Nephron progenitor cell (in vitro differentiated cells): ENCODE measurements at regions not wholly inside any gene's neighbourhood (a gene's known extent, or its start where the extent isn't known, plus 50 kb on each side); places are given as distances from the start of the nearest gene placed in this dataset.

Experiments used
- DNase-seq: peaks from one replicate; pipeline ENCODE4 v3.0.0; 2021
- H3K27ac Mint-ChIP-seq: 2 replicates; pipeline ENCODE4 v1.8.0; 2021; ENCODE audit warnings: mild to moderate bottlenecking, moderate library complexity, mixed read lengths
- H3K27me3 Mint-ChIP-seq: 2 replicates; pipeline ENCODE4 v1.8.0; 2021; ENCODE audit warnings: mild to moderate bottlenecking, low read depth, mixed read lengths; ENCODE audit not compliant: poor library complexity
- H3K36me3 Mint-ChIP-seq: 2 replicates; pipeline ENCODE4 v1.8.0; 2021; ENCODE audit warnings: low read depth, mixed read lengths
- H3K4me1 Mint-ChIP-seq: 2 replicates; pipeline ENCODE4 v1.8.0; 2021; ENCODE audit warnings: mixed read lengths
- H3K4me3 Mint-ChIP-seq: 2 replicates; pipeline ENCODE4 v1.8.0; 2021; ENCODE audit warnings: mild to moderate bottlenecking, moderate library complexity, mixed read lengths
- H3K9me3 Mint-ChIP-seq: 2 replicates; pipeline ENCODE4 v1.8.0; 2021; ENCODE audit warnings: mild to moderate bottlenecking, moderate library complexity, mixed read lengths
- TF ChIP-seq, protein P1 (sequence below): fragments of 200-600 bp; sonication (generic); IDR thresholded peaks from 2 replicates; pipeline ENCODE4 v1.5.0; 2021; ENCODE audit warnings: antibody characterized with exemption

DNA sequence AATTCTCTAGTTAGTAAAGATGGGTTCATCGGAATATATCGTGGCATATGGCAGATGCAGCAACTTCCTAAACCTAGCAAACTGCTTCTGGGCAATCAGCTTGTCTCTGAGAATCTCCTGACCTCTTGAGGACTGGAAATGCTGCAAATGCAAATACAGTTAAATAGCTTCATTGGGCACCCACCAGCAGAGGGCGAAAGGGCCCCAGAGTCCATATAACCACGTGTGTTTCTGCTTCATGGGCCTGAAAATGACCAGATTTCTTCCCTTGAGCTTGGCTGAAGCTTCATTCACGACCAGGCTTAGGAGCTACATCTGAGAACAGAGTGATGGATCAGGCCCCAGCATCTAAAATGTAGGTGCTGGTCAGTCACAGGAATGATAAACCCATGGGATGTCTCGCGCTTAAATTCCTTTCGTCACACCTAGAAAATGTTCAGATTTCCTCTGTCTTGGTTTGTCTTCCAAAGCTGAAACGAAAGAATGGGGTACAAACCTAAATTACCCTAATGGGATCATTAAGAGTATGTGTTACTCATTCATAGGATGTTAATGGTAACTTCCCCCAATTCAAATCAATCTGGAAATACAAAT, 1482.5 kb upstream of the TMEM132C start:
- H3K36me3 Mint-ChIP-seq: no peaks in the 10 kb centered on the region

DNA sequence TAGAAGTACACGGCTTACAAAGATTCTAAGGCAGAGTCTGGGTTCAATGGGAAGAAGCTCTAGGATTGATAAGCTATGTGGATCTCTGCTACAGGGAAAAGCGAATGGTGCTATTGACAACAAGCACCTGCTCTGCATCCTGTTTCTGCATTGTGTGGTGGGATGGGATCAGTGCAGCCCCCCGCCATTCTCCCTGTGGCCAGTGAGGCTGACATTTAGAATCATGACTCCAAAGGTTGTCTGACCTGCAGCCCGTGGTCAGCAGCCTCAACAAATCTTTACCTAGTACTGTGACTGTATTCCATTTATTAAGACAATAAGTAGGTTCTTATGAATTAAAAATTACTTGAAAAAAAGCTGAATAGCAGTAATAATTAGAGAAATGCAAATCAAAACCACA, 1477.0 kb upstream of the TMEM132C start:
- Mint-ChIP-seq H3K36me3 (no peaks in the 10 kb centered on the region), H3K27me3 (peaks cover 17% of the 10 kb centered on the region), H3K4me1 (peaks cover 20% of the 10 kb centered on the region), H3K27ac (no peak overlapping the region), H3K9me3 (no peaks in the 10 kb centered on the region), H3K4me3 (no peak overlapping the region)
- DNase-seq: no peak
- TF ChIP-seq, protein P1, sequence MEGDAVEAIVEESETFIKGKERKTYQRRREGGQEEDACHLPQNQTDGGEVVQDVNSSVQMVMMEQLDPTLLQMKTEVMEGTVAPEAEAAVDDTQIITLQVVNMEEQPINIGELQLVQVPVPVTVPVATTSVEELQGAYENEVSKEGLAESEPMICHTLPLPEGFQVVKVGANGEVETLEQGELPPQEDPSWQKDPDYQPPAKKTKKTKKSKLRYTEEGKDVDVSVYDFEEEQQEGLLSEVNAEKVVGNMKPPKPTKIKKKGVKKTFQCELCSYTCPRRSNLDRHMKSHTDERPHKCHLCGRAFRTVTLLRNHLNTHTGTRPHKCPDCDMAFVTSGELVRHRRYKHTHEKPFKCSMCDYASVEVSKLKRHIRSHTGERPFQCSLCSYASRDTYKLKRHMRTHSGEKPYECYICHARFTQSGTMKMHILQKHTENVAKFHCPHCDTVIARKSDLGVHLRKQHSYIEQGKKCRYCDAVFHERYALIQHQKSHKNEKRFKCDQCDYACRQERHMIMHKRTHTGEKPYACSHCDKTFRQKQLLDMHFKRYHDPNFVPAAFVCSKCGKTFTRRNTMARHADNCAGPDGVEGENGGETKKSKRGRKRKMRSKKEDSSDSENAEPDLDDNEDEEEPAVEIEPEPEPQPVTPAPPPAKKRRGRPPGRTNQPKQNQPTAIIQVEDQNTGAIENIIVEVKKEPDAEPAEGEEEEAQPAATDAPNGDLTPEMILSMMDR: no peak

More for the DNA sequence above, 1482.5 kb upstream of the TMEM132C start:
- Mint-ChIP-seq H3K27me3 (peaks cover 33% of the 10 kb centered on the region), H3K4me3 (no peak overlapping the region), H3K9me3 (no peaks in the 10 kb centered on the region), H3K4me1 (peaks cover 9% of the 10 kb centered on the region), H3K27ac (no peak overlapping the region)
- DNase-seq: peak; percentile 50
- TF ChIP-seq, protein P1: peak; percentile 52

DNA sequence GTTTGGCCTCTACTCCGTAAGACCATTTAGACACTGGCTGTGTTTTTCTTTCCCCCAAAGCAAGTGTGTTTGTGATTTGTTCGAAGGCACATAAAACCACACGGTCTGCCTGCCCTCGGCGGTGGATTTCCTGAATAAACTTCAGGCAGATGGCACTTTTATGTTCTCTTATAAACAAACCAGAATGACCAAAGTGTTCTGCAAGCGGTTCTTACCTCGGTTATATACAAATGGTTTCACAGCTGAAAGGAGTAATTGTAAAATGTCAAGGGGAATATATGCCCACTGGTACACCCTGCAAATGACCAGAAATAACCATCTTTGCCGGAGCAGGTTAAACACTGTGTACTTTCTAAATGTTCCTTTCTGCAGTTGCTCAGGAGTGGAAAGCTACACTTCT, 1475.8 kb upstream of the TMEM132C start:
- Mint-ChIP-seq H3K27me3 (peaks cover 10% of the 10 kb centered on the region), H3K4me3 (no peak overlapping the region), H3K36me3 (no peaks in the 10 kb centered on the region), H3K4me1 (peaks cover 20% of the 10 kb centered on the region), H3K9me3 (no peaks in the 10 kb centered on the region), H3K27ac (no peak overlapping the region)
- TF ChIP-seq, protein P1: no peak
- no peak for DNase-seq

DNA sequence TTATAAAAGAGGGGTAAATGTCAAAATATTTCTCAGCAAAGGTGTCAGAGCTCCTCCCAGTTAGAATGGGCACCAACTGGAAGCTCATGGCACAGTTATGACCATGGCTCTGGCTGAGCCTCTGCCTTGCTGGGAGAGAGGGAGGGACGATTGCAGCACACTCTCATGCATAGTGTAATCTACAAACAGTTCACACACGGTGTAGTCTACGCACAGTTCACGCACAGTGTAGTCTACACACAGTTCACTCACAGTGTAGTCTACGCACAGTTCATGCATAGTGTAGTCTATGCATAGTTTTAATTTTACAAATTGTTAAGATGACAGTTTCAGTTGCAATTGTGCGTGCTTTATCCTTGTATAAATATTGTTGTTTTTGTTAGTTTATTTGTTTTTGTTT, 1474.6 kb upstream of the TMEM132C start:
- Mint-ChIP-seq H3K36me3 (no peaks in the 10 kb centered on the region), H3K27ac (no peak overlapping the region), H3K4me1 (peaks cover 20% of the 10 kb centered on the region), H3K4me3 (no peak overlapping the region), H3K27me3 (peaks cover 3% of the 10 kb centered on the region), H3K9me3 (no peaks in the 10 kb centered on the region)
- DNase-seq: no peak
- TF ChIP-seq, protein P1: no peak

DNA sequence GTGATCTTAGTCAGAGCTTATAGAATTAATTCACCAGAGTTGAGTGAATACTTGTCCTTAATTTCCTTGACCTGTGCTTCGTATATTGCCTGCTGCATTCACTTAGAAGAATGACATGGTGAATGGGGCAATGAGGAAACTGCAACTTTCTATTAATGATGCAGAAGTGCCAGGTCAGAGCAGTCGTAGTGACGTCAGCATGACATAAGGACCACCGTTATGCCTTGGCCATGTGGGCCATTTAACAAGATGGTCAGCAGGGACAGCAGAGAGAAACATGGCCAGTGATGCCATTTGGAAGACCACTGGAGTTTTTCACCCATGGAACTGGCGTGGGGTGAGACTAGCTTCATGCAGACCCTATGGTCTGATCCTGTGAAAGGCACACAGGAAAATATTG, 1469.4 kb upstream of the TMEM132C start:
- DNase-seq: no peak
- H3K4me1 Mint-ChIP-seq: no peaks in the 10 kb centered on the region
- H3K4me3 Mint-ChIP-seq: no peak overlapping the region
- H3K9me3 Mint-ChIP-seq: no peaks in the 10 kb centered on the region
- no peak overlapping the region for H3K27ac Mint-ChIP-seq
- no peaks in the 10 kb centered on the region for H3K36me3 Mint-ChIP-seq
- peaks cover 7% of the 10 kb centered on the region for H3K27me3 Mint-ChIP-seq
- TF ChIP-seq, protein P1: no peak

DNA sequence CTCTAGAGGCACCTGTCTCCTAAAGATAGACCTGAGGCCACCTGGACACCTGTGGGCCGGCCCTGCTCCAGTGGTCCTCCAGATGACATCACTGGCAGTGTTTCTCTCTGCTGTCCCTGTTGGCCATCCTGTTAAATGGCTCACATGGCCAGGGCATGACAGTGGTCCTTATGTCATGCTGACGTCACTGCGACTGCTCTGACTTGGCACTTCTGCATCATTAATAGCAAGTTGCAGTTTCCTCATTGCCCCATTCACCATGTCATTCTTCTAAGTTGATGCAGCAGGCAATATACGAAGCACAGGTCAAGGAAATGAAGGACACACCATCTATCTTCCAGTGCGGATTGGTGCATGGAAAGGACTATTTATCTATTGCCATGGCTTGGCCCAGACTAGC, 1468.5 kb upstream of the TMEM132C start:
- no peak for DNase-seq
- TF ChIP-seq, protein P1: no peak
- no peaks in the 10 kb centered on the region for H3K36me3 Mint-ChIP-seq
- no peaks in the 10 kb centered on the region for H3K9me3 Mint-ChIP-seq
- H3K4me1 Mint-ChIP-seq: no peaks in the 10 kb centered on the region
- peaks cover 9% of the 10 kb centered on the region for H3K27me3 Mint-ChIP-seq
- no peak overlapping the region for H3K27ac Mint-ChIP-seq
- no peak overlapping the region for H3K4me3 Mint-ChIP-seq
